HEK293T (cell line): ENCODE measurements at regions not wholly inside any gene's neighbourhood (a gene's known extent, or its start where the extent isn't known, plus 50 kb on each side); places are given as distances from the start of the nearest gene placed in this dataset.

Experiments
- LEF1 ChIP-seq: fragments of 450-650 bp; IDR thresholded peaks from 2 replicates; pipeline ENCODE4 v1.6.1; 2017; ENCODE audit warnings: mild to moderate bottlenecking, borderline replicate concordance
- SP1 ChIP-seq: fragments of 450-650 bp; IDR thresholded peaks from 2 replicates; pipeline ENCODE4 v1.6.1; 2017
- SUZ12 ChIP-seq: fragments of 450-650 bp; IDR thresholded peaks from 2 replicates; pipeline ENCODE4 v1.6.1; 2016; ENCODE audit warnings: mild to moderate bottlenecking
- TARDBP ChIP-seq: fragments of 450-650 bp; IDR thresholded peaks from 2 replicates; pipeline ENCODE4 v1.6.1; 2016
- ZNF384 ChIP-seq: fragments of 450-650 bp; IDR thresholded peaks from 2 replicates; pipeline ENCODE4 v1.6.1; 2016

- TF ChIP-seq TARDBP: no peak
- no peak for TF ChIP-seq ZNF384
- TF ChIP-seq SP1: no peak
- no peak for TF ChIP-seq LEF1
- no peak for TF ChIP-seq SUZ12
Observed at GRCh38 chr5:60195551-60195950, 302.0 kb upstream of the PDE4D start.
